Gastrocnemius medialis (tissue), 4 donors: ENCODE measurements at regions not wholly inside any gene's neighbourhood (a gene's known extent, or its start where the extent isn't known, plus 50 kb on each side); places are given as distances from the start of the nearest gene placed in this dataset.

Source experiments
- ATAC-seq, 2 donors: fragments of 150-250 bp; one replicate each; pipeline ENCODE4 v1.9.1; 2016
- DNase-seq, 2 donors: peaks; one replicate each; pipeline ENCODE4 v3.0.0-alpha.2; 2019
- H3K27ac ChIP-seq, 4 donors: fragments of 200-600 bp; sonication (generic); 1 replicate in 1 of 4; 2 replicates in 3 of 4; pipeline ENCODE4 v1.5.1; 2016 to 2018; ENCODE audit warnings: mild to moderate bottlenecking in 2 of 4, moderate library complexity in 1 of 4
- H3K27me3 ChIP-seq, 3 donors: fragments of 200-600 bp; sonication (generic) in 2 of 3; 1 replicate in 1 of 3; 2 replicates in 2 of 3; pipeline versions ENCODE4 v1.5.1 to v1.6.0; 2016 to 2019; ENCODE audit warnings: mild to moderate bottlenecking in 1 of 3, moderate library complexity in 1 of 3
- H3K36me3 ChIP-seq, 2 donors: fragments of 200-600 bp; sonication (generic) in 1 of 2; one replicate each; pipeline ENCODE4 v1.5.1; 2017 to 2018
- H3K4me1 ChIP-seq, 2 donors: fragments of 200-600 bp; sonication (generic) in 1 of 2; one replicate each; pipeline ENCODE4 v1.5.1; 2016 to 2017; ENCODE audit warnings: mild to moderate bottlenecking in 2 of 2
- H3K4me3 ChIP-seq, 4 donors: fragments of 200-600 bp; sonication (generic) in 3 of 4; 1 replicate in 1 of 4; 2 replicates in 3 of 4; pipeline ENCODE4 v1.5.1; 2016 to 2019; ENCODE audit warnings: mild to moderate bottlenecking in 2 of 4
- H3K9me3 ChIP-seq, 3 donors: fragments of 200-600 bp; sonication (generic) in 2 of 3; 1 replicate in 1 of 3; 2 replicates in 2 of 3; pipeline ENCODE4 v1.5.1; 2016 to 2019
- CTCF ChIP-seq, 5 experiments: fragments of 450-650 bp in 3 of 5; fragments of 200-600 bp in 2 of 5; sonication (generic) in 2 of 5; IDR thresholded peaks in 4 of 5; conservative IDR thresholded peaks in 1 of 5; 1 replicate in 4 of 5; 2 replicates in 1 of 5; pipeline ENCODE4 v1.5.1; 2016 to 2019; ENCODE audit warnings: antibody characterized with exemption in 5 of 5, mild to moderate bottlenecking in 3 of 5, moderate library complexity in 3 of 5
- POLR2A ChIP-seq, 2 donors: fragments of 450-650 bp; IDR thresholded peaks; one replicate each; pipeline ENCODE4 v1.6.1; 2017; ENCODE audit warnings: antibody characterized with exemption in 2 of 2, mild to moderate bottlenecking in 2 of 2, moderate library complexity in 2 of 2
- in situ Hi-C, 4 donors: fragments of 200-750 bp; cut with MboI; loops; one replicate each; pipeline versions ENCODE4 v1.15.0 to v1.8.0; 2017; ENCODE audit warnings: low sequenced_read_pairs in 4 of 4
- intact Hi-C: fragments of 100-400 bp; cut with DNase I; formaldehyde crosslinking; loops from one replicate; pipeline ENCODE4 v1.15.1; 2023; ENCODE audit warnings: low total_unique reads

GRCh38 chr6:106778943-106779342, 149.6 kb downstream of the QRSL1 start:
- no peak for DNase-seq

GRCh38 chr6:106773996-106774629, 144.7 kb downstream of the QRSL1 start:
- no peaks in the 10 kb centered on the region for H3K9me3 ChIP-seq
- in situ Hi-C loops: no loop called here

More at GRCh38 chr6:106778943-106779342, 149.6 kb downstream of the QRSL1 start:
- intact Hi-C loops (no loop called here), in situ Hi-C loops (no loop called here)
- no peak for ATAC-seq
- no peaks in the 10 kb centered on the region for H3K4me1 ChIP-seq
- H3K4me3 ChIP-seq: no peak overlapping the region
- no peak for TF ChIP-seq POLR2A (IDR thresholded peaks at IDR 0.05)
- TF ChIP-seq CTCF (IDR thresholded peaks at IDR 0.05 in 4 of 5, conservative IDR thresholded peaks at IDR 0.05 in 1 of 5): no peak
- no peaks in the 10 kb centered on the region for H3K27me3 ChIP-seq
- H3K27ac ChIP-seq: no peak overlapping the region
- no peaks in the 10 kb centered on the region for H3K36me3 ChIP-seq
- no peaks in the 10 kb centered on the region for H3K9me3 ChIP-seq

GRCh38 chr6:106773522-106773921, 144.1 kb downstream of the QRSL1 start:
- Histone ChIP-seq H3K27ac (no peak overlapping the region), H3K9me3 (no peaks in the 10 kb centered on the region), H3K36me3 (no peaks in the 10 kb centered on the region), H3K4me1 (no peaks in the 10 kb centered on the region), H3K27me3 (no peaks in the 10 kb centered on the region), H3K4me3 (no peak overlapping the region)
- no peak for TF ChIP-seq POLR2A (IDR thresholded peaks at IDR 0.05)
- no peak for TF ChIP-seq CTCF (IDR thresholded peaks at IDR 0.05 in 4 of 5, conservative IDR thresholded peaks at IDR 0.05 in 1 of 5)
- in situ Hi-C loops: no loop called here
- no peak for DNase-seq
- no peak for ATAC-seq
- intact Hi-C loops: no loop called here

More at GRCh38 chr6:106773996-106774629, 144.7 kb downstream of the QRSL1 start:
- Histone ChIP-seq H3K36me3 (no peaks in the 10 kb centered on the region), H3K27ac (no peak overlapping the region), H3K4me3 (no peak overlapping the region), H3K4me1 (no peaks in the 10 kb centered on the region), H3K27me3 (no peaks in the 10 kb centered on the region)
- DNase-seq (no peak), ATAC-seq (no peak)
- intact Hi-C loops: no loop called here
- no peak for TF ChIP-seq POLR2A (IDR thresholded peaks at IDR 0.05)
- no peak for TF ChIP-seq CTCF (IDR thresholded peaks at IDR 0.05 in 4 of 5, conservative IDR thresholded peaks at IDR 0.05 in 1 of 5)

GRCh38 chr6:106772270-106773142, 143.1 kb downstream of the QRSL1 start:
- no peaks in the 10 kb centered on the region for H3K9me3 ChIP-seq
- intact Hi-C loops: no loop called here
- in situ Hi-C loops: no loop called here
- DNase-seq: no peak
- H3K4me3 ChIP-seq: no peak overlapping the region
- H3K36me3 ChIP-seq: no peaks in the 10 kb centered on the region
- no peak overlapping the region for H3K27ac ChIP-seq
- no peak for ATAC-seq
- no peaks in the 10 kb centered on the region for H3K4me1 ChIP-seq
- TF ChIP-seq POLR2A (IDR thresholded peaks at IDR 0.05): no peak
- no peak for TF ChIP-seq CTCF (IDR thresholded peaks at IDR 0.05 in 4 of 5, conservative IDR thresholded peaks at IDR 0.05 in 1 of 5)
- no peaks in the 10 kb centered on the region for H3K27me3 ChIP-seq
